MCF 10A (cell line): ENCODE measurements at regions not wholly inside any gene's neighbourhood (a gene's known extent, or its start where the extent isn't known, plus 50 kb on each side); places are given as distances from the start of the nearest gene placed in this dataset.

Experiments
- BruUV-seq: library from RNA; stranded (reverse); fragments of 400-500 nt; replicated peaks from 2 replicates; lab custom pipeline; 2021; lab: Mats Ljungman, UMichigan
- CTCF ChIA-PET: fragments of 300-600 bp; sonication (Branson Sonifier 250); formaldehyde crosslinking; extraction: SDS; loops from one replicate; lab custom pipeline; 2021; ENCODE audit warnings: antibody characterized with exemption, inconsistent platforms; lab: Yijun Ruan, JAX
- POLR2A ChIA-PET: fragments of 300-600, 350-650 bp; sonication (Branson Sonifier 250); formaldehyde crosslinking; extraction: SDS; loops from one replicate; lab custom pipeline; 2020; ENCODE audit warnings: antibody characterized with exemption, inconsistent platforms; lab: Yijun Ruan, JAX
- DNase-seq: peaks from one replicate; pipeline ENCODE4 v3.0.0-alpha.2; 2018; ENCODE audit not compliant: unreplicated experiment
- H3K27ac Mint-ChIP-seq: one replicate; pipeline ENCODE4 v1.8.0; 2022; ENCODE audit warnings: mild to moderate bottlenecking, low read depth, mixed read lengths; ENCODE audit not compliant: unreplicated experiment
- H3K27me3 Mint-ChIP-seq: one replicate; pipeline ENCODE4 v1.8.0; 2022; ENCODE audit warnings: mixed read lengths; ENCODE audit not compliant: insufficient read depth, unreplicated experiment
- H3K36me3 Mint-ChIP-seq: one replicate; pipeline ENCODE4 v1.8.0; 2022; ENCODE audit warnings: mild to moderate bottlenecking, moderate library complexity, mixed read lengths; ENCODE audit not compliant: insufficient read depth, unreplicated experiment
- H3K4me1 Mint-ChIP-seq: one replicate; pipeline ENCODE4 v1.8.0; 2022; ENCODE audit warnings: mixed read lengths; ENCODE audit not compliant: insufficient read depth, unreplicated experiment
- H3K4me3 Mint-ChIP-seq: one replicate; pipeline ENCODE4 v1.8.0; 2022; ENCODE audit warnings: mild to moderate bottlenecking, moderate library complexity, mixed read lengths; ENCODE audit not compliant: unreplicated experiment
- H3K9me3 Mint-ChIP-seq: one replicate; pipeline ENCODE4 v1.8.0; 2022; ENCODE audit warnings: mixed read lengths; ENCODE audit not compliant: unreplicated experiment
- intact Hi-C: fragments of 100-400 bp; cut with micrococcal nuclease; formaldehyde crosslinking; loops from 2 replicates; pipeline ENCODE4 v1.14.1; 2022
- TF ChIP-seq, protein P1 (sequence below): fragments of 200-600 bp; IDR thresholded peaks from one replicate; pipeline ENCODE4 v1.8.0; 2022; ENCODE audit warnings: antibody characterized with exemption, mild to moderate bottlenecking; ENCODE audit not compliant: unreplicated experiment

DNA sequence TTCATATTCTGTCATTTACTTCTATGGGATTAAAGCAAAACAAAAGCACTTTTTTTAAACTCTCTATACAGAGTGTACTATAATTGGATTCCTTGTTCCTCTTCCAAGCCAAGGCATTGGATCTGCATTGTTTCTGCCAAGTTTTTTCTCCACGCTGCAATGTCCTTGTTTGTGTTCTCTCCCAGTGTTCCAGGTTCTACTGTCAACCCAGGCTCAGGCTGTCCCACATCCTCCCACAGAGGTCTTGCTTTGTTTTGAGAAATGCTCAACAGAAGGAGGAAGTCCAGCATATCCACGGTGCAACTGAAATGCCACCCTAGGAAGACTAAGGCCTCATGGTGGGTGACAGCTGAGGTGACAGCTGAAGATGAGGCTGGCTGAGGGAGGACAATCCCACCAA lies 287.1 kb upstream of the PRDM1 start:
- no peak overlapping the region for H3K27ac Mint-ChIP-seq
- intact Hi-C loops: no loop called here
- H3K4me3 Mint-ChIP-seq: no peak overlapping the region

DNA sequence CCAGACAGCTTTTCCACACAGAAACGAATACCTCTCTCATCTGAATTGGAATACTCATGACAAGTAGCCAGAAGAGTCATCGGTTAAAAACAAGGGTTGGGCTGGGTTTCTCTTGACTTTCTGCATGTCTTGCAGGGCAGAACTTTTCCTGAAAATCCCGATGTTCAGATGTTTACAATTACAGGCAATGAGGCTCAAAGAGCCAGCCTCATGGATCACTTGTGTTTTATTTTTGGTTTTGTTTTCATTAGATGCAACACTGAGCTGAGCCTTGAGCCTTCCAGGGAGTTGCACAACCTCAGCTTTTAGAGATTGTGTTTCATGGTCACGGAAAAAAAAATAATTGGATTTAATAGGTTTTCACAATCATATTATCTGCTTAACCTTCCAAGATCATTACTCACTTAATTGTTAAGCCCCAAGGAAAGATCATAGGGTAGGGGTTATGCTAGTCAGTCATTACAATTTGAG lies 288.1 kb upstream of the PRDM1 start:
- intact Hi-C loops: no loop called here
- H3K27ac Mint-ChIP-seq: peak overlapping the region; percentile 83
- ChIA-PET POLR2A (interaction anchor here (0.6 to 2.3 kb wide), 11 partner anchors 9 to 289 kb away, joined by 3 to 16 read pairs (median 4); partner anchors contain the start of gene PRDM1), CTCF (interaction anchor here (0.6 to 1.0 kb wide), 4 partner anchors 11 to 503 kb away, joined by 3 to 4 read pairs (median 3); no protein-coding TSS in a partner anchor)
- H3K9me3 Mint-ChIP-seq: no peaks in the 10 kb centered on the region
- DNase-seq: peak; percentile 80
- TF ChIP-seq, protein P1, sequence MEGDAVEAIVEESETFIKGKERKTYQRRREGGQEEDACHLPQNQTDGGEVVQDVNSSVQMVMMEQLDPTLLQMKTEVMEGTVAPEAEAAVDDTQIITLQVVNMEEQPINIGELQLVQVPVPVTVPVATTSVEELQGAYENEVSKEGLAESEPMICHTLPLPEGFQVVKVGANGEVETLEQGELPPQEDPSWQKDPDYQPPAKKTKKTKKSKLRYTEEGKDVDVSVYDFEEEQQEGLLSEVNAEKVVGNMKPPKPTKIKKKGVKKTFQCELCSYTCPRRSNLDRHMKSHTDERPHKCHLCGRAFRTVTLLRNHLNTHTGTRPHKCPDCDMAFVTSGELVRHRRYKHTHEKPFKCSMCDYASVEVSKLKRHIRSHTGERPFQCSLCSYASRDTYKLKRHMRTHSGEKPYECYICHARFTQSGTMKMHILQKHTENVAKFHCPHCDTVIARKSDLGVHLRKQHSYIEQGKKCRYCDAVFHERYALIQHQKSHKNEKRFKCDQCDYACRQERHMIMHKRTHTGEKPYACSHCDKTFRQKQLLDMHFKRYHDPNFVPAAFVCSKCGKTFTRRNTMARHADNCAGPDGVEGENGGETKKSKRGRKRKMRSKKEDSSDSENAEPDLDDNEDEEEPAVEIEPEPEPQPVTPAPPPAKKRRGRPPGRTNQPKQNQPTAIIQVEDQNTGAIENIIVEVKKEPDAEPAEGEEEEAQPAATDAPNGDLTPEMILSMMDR: no peak
- no peaks in the 10 kb centered on the region for H3K36me3 Mint-ChIP-seq
- H3K4me3 Mint-ChIP-seq: peak overlapping the region; percentile 26
- BruUV-seq: no TSS peak
- no peaks in the 10 kb centered on the region for H3K27me3 Mint-ChIP-seq
- H3K4me1 Mint-ChIP-seq: peaks cover 24% of the 10 kb centered on the region

More for the DNA sequence above, 287.1 kb upstream of the PRDM1 start:
- H3K27me3 Mint-ChIP-seq: no peaks in the 10 kb centered on the region
- no TSS peak for BruUV-seq
- ChIA-PET CTCF (interaction anchor here (0.5 to 0.7 kb wide), 3 partner anchors 26 to 638 kb away, joined by 3 read pairs; no protein-coding TSS in a partner anchor), POLR2A (interaction anchor here (0.5 to 2.3 kb wide), 7 partner anchors 11 to 290 kb away, joined by 3 to 16 read pairs (median 4); no protein-coding TSS in a partner anchor)
- no peaks in the 10 kb centered on the region for H3K36me3 Mint-ChIP-seq
- TF ChIP-seq, protein P1: no peak
- DNase-seq: no peak
- no peaks in the 10 kb centered on the region for H3K9me3 Mint-ChIP-seq
- H3K4me1 Mint-ChIP-seq: peaks cover 20% of the 10 kb centered on the region

DNA sequence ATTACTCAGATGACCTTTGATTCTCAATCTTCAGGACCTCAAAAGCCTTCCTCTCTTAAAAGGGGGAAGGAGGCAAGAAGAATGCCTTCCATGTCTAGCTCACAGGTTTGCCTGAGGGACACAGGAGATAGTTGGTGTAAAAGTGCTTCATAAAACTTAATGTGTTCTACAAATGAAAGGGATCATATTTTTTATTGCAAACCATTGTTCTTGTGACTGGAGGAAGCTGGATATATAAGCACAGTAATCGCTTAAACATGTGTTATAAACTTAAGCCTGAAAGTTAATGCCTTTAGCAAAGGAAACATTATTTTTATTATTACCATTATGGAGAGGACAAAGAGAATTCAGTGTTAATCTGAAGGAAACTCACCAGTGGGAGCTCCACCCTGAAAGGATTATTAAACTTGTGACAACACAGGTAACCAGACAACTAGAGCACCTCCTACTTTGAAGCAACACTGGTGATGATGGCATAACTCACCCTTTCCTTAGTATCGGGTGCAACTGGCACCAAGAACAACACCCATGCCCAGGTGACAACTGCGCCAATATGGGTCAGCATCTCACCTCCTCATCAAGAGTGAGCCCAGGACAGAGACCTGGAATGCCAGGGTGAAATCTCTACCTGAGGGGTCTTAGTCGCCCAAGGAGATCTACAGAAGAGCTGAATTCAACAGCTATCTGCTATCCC lies 288.7 kb upstream of the PRDM1 start:
- H3K4me3 Mint-ChIP-seq: peak overlapping the region; percentile 26

More for the DNA sequence above, 288.7 kb upstream of the PRDM1 start:
- Mint-ChIP-seq H3K36me3 (no peaks in the 10 kb centered on the region), H3K27me3 (no peaks in the 10 kb centered on the region), H3K9me3 (no peaks in the 10 kb centered on the region), H3K4me1 (peaks cover 26% of the 10 kb centered on the region), H3K27ac (peak overlapping the region; percentile 83)
- ChIA-PET CTCF (interaction anchor here (0.5 to 1.0 kb wide), 5 partner anchors 12 to 504 kb away, joined by 3 to 4 read pairs (median 3); no protein-coding TSS in a partner anchor), POLR2A (interaction anchor here (0.6 to 2.3 kb wide), 11 partner anchors 9 to 289 kb away, joined by 3 to 16 read pairs (median 3); partner anchors contain the start of gene PRDM1)
- TF ChIP-seq, protein P1: no peak
- no TSS peak for BruUV-seq
- intact Hi-C loops: no loop called here
- no peak for DNase-seq
